T-helper 1 cell (primary cell): ENCODE measurements at regions not wholly inside any gene's neighbourhood (a gene's known extent, or its start where the extent isn't known, plus 50 kb on each side); places are given as distances from the start of the nearest gene placed in this dataset.
A peak's percentile ranks its signal among the peaks of the same experiment; 100 is the strongest.
"Not testable (repeated sequence)": the region's sequence is repeated elsewhere in the genome, so short reads cannot be mapped to it uniquely, and the experiment has no call there.

Experiments
- DNase-seq, 5 donors: peaks; one replicate each; pipeline ENCODE4 v3.0.0-alpha.2; 2012 to 2020

GRCh38 chr15:81056304-81056703 is 55.6 kb downstream of the TLNRD1 start:
- DNase-seq: no peak

DNA sequence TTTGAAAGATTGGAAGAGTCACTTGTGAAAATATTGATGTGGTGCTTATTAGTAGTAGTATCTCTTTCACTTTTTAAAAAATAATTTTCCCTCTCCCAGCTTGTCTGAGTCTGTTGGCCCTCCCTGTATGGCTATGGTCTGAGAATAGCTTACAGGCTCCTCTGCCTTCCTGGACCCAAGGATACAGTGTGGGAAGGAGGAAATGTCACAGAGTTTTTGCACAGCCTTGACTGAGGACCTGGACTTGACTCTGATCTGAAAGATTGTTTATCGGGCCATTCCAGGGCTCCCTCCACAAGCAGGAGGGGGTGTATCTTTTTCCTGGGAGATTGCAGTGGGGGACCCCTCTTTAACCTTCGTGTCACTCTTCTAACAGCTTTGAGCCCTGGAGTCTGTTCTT is 59.7 kb downstream of the TLNRD1 start:
- DNase-seq: no peak

DNA sequence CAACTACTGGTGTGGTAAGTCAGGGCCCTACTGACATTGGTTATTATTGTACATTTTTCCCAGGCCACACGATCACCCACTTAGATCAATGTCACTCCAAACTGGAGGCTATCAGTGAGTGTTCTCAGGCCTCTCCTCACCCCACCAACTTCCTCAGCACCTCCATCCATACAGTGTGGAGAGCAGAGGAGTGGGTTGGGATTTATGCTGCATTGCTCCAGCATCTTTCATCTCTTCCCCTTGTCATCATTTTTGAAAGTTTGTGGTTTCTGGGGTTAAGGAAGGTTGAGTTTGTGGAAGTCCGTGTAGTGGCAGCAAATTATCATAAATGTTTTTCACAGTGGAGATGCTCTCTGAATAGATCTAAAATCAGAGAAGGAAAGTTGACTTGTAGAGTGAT is 60.2 kb downstream of the TLNRD1 start:
- no peak for DNase-seq

GRCh38 chr15:81061490-81062253 is 60.9 kb downstream of the TLNRD1 start:
- no peak for DNase-seq

DNA sequence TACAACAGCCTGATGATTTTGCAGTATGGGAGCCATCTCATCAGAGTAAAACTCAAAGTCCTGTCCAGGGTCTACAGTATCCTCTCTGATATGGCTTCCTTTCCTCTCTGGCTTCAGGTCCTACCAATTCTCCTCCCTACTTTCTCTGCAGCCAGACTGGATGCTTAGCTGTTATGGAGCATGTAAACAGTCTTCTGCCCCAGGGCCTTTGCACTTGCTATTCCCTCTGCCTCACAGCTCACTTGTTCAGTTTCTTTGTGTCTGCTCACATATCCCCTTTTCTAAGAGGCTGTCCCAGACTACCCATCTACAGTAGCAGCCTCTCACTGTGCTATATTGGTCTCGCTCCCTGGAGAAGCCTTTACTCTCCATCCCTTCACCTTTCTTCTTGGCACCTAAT is 62.2 kb downstream of the TLNRD1 start:
- no peak for DNase-seq

GRCh38 chr15:81064253-81064652 is 63.5 kb downstream of the TLNRD1 start:
- DNase-seq: no peak

GRCh38 chr15:81067567-81067966 is 66.5 kb upstream of the CFAP161 start:
- DNase-seq: not testable (repeated sequence)

DNA sequence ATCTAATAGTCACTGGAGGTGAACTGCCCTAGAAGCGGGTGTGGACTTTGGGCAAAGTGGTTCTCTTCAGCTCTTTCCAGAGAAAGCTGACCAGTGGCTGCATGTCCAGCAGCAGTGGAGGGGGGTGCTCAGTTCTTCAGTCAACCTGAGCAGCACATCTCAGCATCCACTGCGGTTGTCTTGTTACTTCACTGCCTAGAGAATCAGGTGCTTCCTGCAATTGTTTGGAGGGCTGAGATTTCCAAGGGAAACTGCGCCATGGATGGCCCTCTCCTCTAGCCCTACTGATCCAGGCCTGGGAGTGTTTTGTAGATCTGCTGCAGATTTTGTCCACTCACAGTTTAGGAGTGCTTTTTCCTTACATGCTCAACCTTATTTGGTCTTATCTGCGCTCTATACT is 65.6 kb upstream of the CFAP161 start:
- no peak for DNase-seq

- no peak for DNase-seq
Observed at GRCh38 chr15:81069356-81069755, 64.7 kb upstream of the CFAP161 start.

DNA sequence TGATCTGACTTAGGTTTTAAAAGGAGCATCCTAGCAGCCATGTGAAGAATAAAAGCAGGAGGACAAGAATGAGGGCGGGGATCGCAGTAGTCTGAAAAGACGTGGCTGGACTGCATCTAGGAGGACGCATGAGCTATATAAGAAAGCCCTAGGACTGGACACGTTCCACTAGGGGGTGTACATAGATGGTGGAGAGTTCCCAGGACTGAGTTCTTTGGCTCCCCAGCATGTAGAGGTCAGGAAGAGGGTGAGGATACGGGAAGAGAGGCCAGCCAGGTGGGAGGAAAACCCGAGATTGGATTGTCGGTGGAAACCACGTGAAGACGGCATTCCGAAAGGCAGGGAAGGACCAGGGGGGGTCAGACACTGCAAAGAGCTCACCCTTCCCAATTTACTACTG is 64.2 kb upstream of the CFAP161 start:
- DNase-seq: no peak

GRCh38 chr15:81071120-81071519 is 63.0 kb upstream of the CFAP161 start:
- no peak for DNase-seq

DNA sequence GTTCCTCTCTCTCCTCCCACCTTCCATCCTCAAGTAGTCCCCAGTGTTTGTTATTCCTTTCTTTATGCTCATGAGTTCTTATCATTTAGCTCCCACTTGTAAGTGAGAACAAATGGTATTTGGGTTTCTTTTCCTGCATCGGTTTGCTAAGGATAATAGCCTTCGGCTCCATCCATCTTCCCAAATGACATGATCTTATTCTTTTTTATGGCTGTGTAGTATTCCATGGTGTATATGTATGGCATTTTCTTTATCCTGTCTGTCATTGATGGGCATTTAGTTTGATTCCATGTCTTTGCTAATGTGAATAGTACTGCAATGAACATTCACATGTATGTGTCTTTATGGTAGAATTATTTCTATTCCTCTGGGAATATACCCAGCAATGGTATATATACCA is 62.4 kb upstream of the CFAP161 start:
- DNase-seq: no peak

- no peak for DNase-seq
Observed at GRCh38 chr15:81072551-81072950, 61.5 kb upstream of the CFAP161 start.

- DNase-seq: peak in 1 of 5 donors; percentile 19
Observed at GRCh38 chr15:81073801-81074200, 60.3 kb upstream of the CFAP161 start.

DNA sequence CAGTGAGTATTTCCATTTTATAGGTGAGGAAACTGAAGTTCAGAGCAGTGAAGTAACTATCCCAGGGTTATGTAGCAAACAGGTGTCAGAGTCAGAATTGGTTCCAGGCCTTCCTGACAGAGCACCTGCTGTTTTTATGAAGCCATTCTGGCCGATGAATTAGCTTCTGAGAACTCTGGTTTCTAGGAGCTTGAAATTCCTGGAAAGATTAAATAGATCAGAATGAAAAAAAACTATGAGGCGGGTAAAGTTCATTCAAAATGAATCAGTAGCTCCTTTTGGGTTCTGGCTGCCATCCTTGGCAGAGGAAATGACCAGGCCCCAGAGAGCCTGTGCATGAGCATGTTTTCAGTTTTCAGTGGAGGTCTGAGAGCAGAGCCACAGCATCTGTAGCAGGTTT is 59.3 kb upstream of the CFAP161 start:
- DNase-seq: peak in 1 of 5 donors; percentile 51

DNA sequence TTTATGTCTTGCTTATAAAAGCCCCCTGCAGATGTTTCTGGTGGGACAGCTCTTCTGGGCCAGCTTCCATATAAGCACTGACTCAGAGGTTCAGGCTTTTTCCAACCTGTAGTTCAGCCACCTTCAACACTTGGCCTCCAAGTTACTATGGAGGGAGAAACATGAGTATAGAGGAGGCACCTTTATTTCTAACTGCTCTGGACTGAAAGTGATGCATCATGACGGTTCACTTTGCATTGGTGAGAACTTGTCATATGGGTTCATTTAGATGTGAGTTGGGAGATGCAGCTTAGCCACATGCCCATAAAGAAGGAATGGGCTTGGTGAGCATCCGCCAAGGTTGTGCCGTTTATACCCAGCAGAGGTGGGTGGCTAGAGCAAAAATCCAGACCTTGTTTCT is 58.8 kb upstream of the CFAP161 start:
- no peak for DNase-seq

DNA sequence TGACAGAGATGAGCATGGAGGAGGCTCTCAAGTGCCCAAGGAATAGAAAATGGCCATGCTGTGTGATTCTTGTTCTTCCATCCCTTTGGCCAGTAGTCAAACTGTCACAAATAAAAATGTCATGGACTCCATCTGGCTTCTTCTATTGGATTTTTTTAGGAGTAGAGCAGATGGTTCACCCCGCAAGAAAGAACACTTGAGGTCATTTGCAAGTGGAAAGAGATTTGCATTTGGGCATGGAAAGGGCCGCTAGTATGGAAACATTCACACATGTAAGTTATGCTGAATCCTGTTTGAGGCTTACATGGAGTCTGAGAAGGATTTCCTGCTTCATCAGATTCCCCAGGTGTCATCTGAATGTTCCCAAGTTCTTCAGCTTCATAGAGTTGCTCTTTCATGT is 53.1 kb upstream of the CFAP161 start:
- no peak for DNase-seq

DNA sequence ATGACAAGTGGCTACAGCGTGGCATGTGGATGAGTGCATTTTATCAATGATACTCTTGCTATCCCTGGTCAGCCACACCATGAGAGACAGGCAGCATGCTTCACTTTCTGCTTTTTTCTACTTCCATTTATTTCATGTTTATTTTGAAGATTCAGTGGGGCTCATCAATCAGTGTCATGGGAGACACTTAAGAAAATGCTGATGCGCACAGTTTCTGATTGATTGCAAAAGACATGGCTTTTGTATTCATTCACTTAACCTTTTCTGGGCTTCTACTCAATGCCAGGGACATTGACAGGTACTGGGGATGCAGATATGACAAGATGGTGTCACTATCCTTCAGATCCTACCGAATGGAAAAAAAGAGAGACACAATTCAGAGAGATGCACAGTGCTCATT is 50.9 kb upstream of the CFAP161 start:
- DNase-seq: no peak
